CD14-positive monocyte (primary cell): ENCODE measurements at regions not wholly inside any gene's neighbourhood (a gene's known extent, or its start where the extent isn't known, plus 50 kb on each side); places are given as distances from the start of the nearest gene placed in this dataset.

Experiments
- DNase-seq, 3 donors: peaks; one replicate each; pipeline ENCODE4 v3.0.0-alpha.2; 2011 to 2022
- H2AFZ ChIP-seq: 2 replicates; pipeline ENCODE4 v1.6.0; 2012; ENCODE audit warnings: mild to moderate bottlenecking, low read depth, low read length, inconsistent platforms; ENCODE audit not compliant: insufficient read depth, poor library complexity, severe bottlenecking
- H3K27ac ChIP-seq, 2 donors: 1 replicate in 1 of 2; 2 replicates in 1 of 2; pipeline ENCODE4 v1.5.1; 2012 to 2013; ENCODE audit warnings: low read length in 2 of 2, control low read depth in 1 of 2, inconsistent platforms in 1 of 2, low read depth in 1 of 2, mild to moderate bottlenecking in 1 of 2
- H3K27me3 ChIP-seq, 2 donors: one replicate each; pipeline versions ENCODE4 v1.6.0 to v1.6.1; 2011 to 2013; ENCODE audit warnings: low read length in 2 of 2; ENCODE audit not compliant: control insufficient read depth in 2 of 2, insufficient read depth in 2 of 2
- H3K36me3 ChIP-seq, 2 donors: replicated peaks in 1 of 2; 1 replicate in 1 of 2; 2 replicates in 1 of 2; pipeline versions ENCODE4 v1.5.1 to v1.6.1; 2012 to 2013; ENCODE audit warnings: low read length in 2 of 2, control low read depth in 1 of 2, inconsistent platforms in 1 of 2, mild to moderate bottlenecking in 1 of 2; ENCODE audit not compliant: insufficient read depth in 2 of 2, control insufficient read depth in 1 of 2
- H3K4me1 ChIP-seq, 2 donors: 1 replicate in 1 of 2; 2 replicates in 1 of 2; pipeline versions ENCODE4 v1.5.1 to v1.6.1; 2012 to 2013; ENCODE audit warnings: low read length in 2 of 2, control low read depth in 1 of 2, inconsistent platforms in 1 of 2, mild to moderate bottlenecking in 1 of 2, moderate library complexity in 1 of 2; ENCODE audit not compliant: insufficient read depth in 2 of 2, control insufficient read depth in 1 of 2
- H3K4me2 ChIP-seq: replicated peaks from 2 replicates; pipeline ENCODE3; 2012; ENCODE audit warnings: low read length, moderate library complexity, mild to moderate bottlenecking; ENCODE audit not compliant: poor library complexity, severe bottlenecking; ENCODE audit errors: extremely low read depth
- H3K4me3 ChIP-seq, 3 experiments: fragments of 200-600 bp in 1 of 3; sonication (generic) in 1 of 3; replicated peaks in 1 of 3; 1 replicate in 2 of 3; 2 replicates in 1 of 3; pipeline ENCODE4 v1.5.1; 2011 to 2013; ENCODE audit warnings: low read length in 3 of 3, mild to moderate bottlenecking in 3 of 3, control low read depth in 2 of 3, low read depth in 2 of 3, inconsistent platforms in 1 of 3, moderate library complexity in 1 of 3
- H3K79me2 ChIP-seq: 2 replicates; pipeline ENCODE4 v1.6.0; 2012; ENCODE audit warnings: mild to moderate bottlenecking, control low read depth, inconsistent platforms, low read length, moderate library complexity; ENCODE audit not compliant: insufficient read depth
- H3K9ac ChIP-seq: 2 replicates; pipeline ENCODE4 v1.6.0; 2017; ENCODE audit warnings: low read length, mild to moderate bottlenecking; ENCODE audit not compliant: insufficient read depth, poor library complexity, severe bottlenecking
- H3K9me3 ChIP-seq, 2 donors: replicated peaks in 1 of 2; 1 replicate in 1 of 2; 2 replicates in 1 of 2; pipeline versions ENCODE4 v1.5.1 to v1.6.1; 2012 to 2013; ENCODE audit warnings: low read length in 2 of 2, control low read depth in 1 of 2; ENCODE audit not compliant: control insufficient read depth in 1 of 2, insufficient read depth in 1 of 2
- H4K20me1 ChIP-seq: 2 replicates; pipeline ENCODE4 v1.6.0; 2012; ENCODE audit warnings: mild to moderate bottlenecking, low read length, control low read depth, moderate library complexity; ENCODE audit not compliant: insufficient read depth
- H3K27ac Mint-ChIP-seq, 7 donors: one replicate each; pipeline ENCODE4 v1.8.0; 2020; ENCODE audit warnings: mild to moderate bottlenecking in 7 of 7, mixed read lengths in 7 of 7, moderate library complexity in 6 of 7, inconsistent platforms in 2 of 7
- H3K27me3 Mint-ChIP-seq, 3 donors: one replicate each; pipeline ENCODE4 v1.8.0; 2021 to 2022; ENCODE audit warnings: low read depth in 3 of 3, mild to moderate bottlenecking in 3 of 3, mixed read lengths in 3 of 3, moderate library complexity in 3 of 3, inconsistent platforms in 1 of 3
- H3K36me3 Mint-ChIP-seq, 2 donors: one replicate each; pipeline ENCODE4 v1.8.0; 2020; ENCODE audit warnings: mixed read lengths in 2 of 2, inconsistent platforms in 1 of 2, mild to moderate bottlenecking in 1 of 2
- H3K4me1 Mint-ChIP-seq: one replicate; pipeline ENCODE4 v1.8.0; 2020; ENCODE audit warnings: mild to moderate bottlenecking, mixed read lengths
- H3K4me3 Mint-ChIP-seq, 2 donors: one replicate each; pipeline ENCODE4 v1.8.0; 2020; ENCODE audit warnings: mild to moderate bottlenecking in 2 of 2, mixed read lengths in 2 of 2, moderate library complexity in 1 of 2
- H3K9me3 Mint-ChIP-seq, 7 donors: one replicate each; pipeline ENCODE4 v1.8.0; 2020 to 2022; ENCODE audit warnings: mixed read lengths in 7 of 7, mild to moderate bottlenecking in 6 of 7, moderate library complexity in 6 of 7, inconsistent platforms in 2 of 7
- CTCF ChIP-seq: fragments of 200-600 bp; IDR thresholded peaks from one replicate; pipeline ENCODE4 v1.8.0; 2022; ENCODE audit warnings: antibody characterized with exemption, mild to moderate bottlenecking
- WGBS: methylation state at CpG from one replicate; pipeline ENCODE4 v1.1.5; 2013; ENCODE audit warnings: missing lambda C conversion rate; ENCODE audit not compliant: insufficient coverage; 5-methylcytosine and 5-hydroxymethylcytosine counted together
- intact Hi-C, 2 donors: fragments of 100-400 bp; cut with micrococcal nuclease; formaldehyde crosslinking; loops; one replicate each; pipeline versions ENCODE4 v1.15.0 to v1.15.1; 2023

DNA sequence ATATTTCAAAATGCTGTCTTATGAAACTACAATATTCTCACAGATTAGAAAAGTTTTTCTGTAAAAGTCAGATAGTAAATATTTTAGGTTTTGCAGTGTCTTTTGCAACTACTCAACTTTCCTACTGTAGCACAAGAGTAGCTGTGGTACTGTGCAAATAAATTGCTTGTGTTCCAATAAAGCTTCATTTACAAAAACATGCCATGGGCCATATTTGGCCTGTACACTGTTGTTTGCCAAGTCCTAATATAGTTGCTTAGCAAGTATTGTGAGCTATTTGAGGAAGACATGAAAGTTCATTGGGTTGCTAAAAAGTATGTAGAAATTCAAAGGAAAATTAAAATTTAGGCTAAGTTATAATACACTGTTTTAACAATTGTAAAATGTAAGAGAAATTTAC, 80.0 kb downstream of the TFPI2 start:
- intact Hi-C loops, result no loop called here
- Histone ChIP-seq H3K4me2 (no peak overlapping the region), H3K36me3 (no peaks in the 10 kb centered on the region), H3K79me2 (no peaks in the 10 kb centered on the region), H3K27me3 (no peaks in the 10 kb centered on the region), H2AFZ (no peak overlapping the region), H3K9me3 (no peaks in the 10 kb centered on the region), H3K9ac (no peak overlapping the region), H3K27ac (no peak overlapping the region), H3K4me1 (no peaks in the 10 kb centered on the region), H4K20me1 (no peaks in the 10 kb centered on the region), H3K4me3 (no peak overlapping the region)
- no peaks in the 10 kb centered on the region for H3K36me3 Mint-ChIP-seq
- H3K9me3 Mint-ChIP-seq, result peaks cover 0 to 2% (median 0%) of the 10 kb centered on the region in 7 donors
- DNase-seq, result no peak
- H3K27ac Mint-ChIP-seq, result no peak overlapping the region
- no peak for TF ChIP-seq CTCF
- peaks cover 0 to 2% (median 1%) of the 10 kb centered on the region in 3 donors for H3K27me3 Mint-ChIP-seq
- no peaks in the 10 kb centered on the region for H3K4me1 Mint-ChIP-seq
- H3K4me3 Mint-ChIP-seq, result no peak overlapping the region

GRCh38 chr7:93804726-93805125, 85.8 kb downstream of the TFPI2 start:
- H3K27ac Mint-ChIP-seq, result no peak overlapping the region
- WGBS, result 90% methylated on average over 2 of the region's 3 CpGs
- TF ChIP-seq CTCF, result no peak

More at GRCh38 chr7:93804726-93805125, 85.8 kb downstream of the TFPI2 start:
- no peak overlapping the region for H3K27ac ChIP-seq
- H3K4me1 ChIP-seq, result no peaks in the 10 kb centered on the region
- H3K36me3 Mint-ChIP-seq, result no peaks in the 10 kb centered on the region
- no peak for DNase-seq
- H3K79me2 ChIP-seq, result no peaks in the 10 kb centered on the region
- H3K4me3 ChIP-seq, result no peak overlapping the region
- intact Hi-C loops, result no loop called here
- no peak overlapping the region for H3K9ac ChIP-seq
- H2AFZ ChIP-seq, result no peak overlapping the region
- no peaks in the 10 kb centered on the region for H3K9me3 ChIP-seq
- H3K4me1 Mint-ChIP-seq, result no peaks in the 10 kb centered on the region
- H3K36me3 ChIP-seq, result no peaks in the 10 kb centered on the region
- H3K27me3 ChIP-seq, result no peaks in the 10 kb centered on the region
- no peak overlapping the region for H3K4me3 Mint-ChIP-seq
- peaks cover 0 to 3% (median 0%) of the 10 kb centered on the region in 7 donors for H3K9me3 Mint-ChIP-seq
- H4K20me1 ChIP-seq, result no peaks in the 10 kb centered on the region
- no peak overlapping the region for H3K4me2 ChIP-seq
- peaks cover 0 to 2% (median 1%) of the 10 kb centered on the region in 3 donors for H3K27me3 Mint-ChIP-seq
